Uterus (tissue), 2 donors: ENCODE measurements at regions not wholly inside any gene's neighbourhood (a gene's known extent, or its start where the extent isn't known, plus 50 kb on each side); places are given as distances from the start of the nearest gene placed in this dataset.

Experiments used
- CTCF ChIP-seq, 4 experiments: fragments of 200-600 bp in 2 of 4; fragments of 450-650 bp in 2 of 4; sonication (generic) in 2 of 4; IDR thresholded peaks; one replicate each; pipeline ENCODE4 v1.5.1; 2016 to 2019; ENCODE audit warnings: antibody characterized with exemption in 4 of 4, mild to moderate bottlenecking in 2 of 4, moderate library complexity in 1 of 4
- POLR2A ChIP-seq, 2 donors: fragments of 450-650 bp; IDR thresholded peaks; one replicate each; pipeline ENCODE4 v1.6.1; 2016; ENCODE audit warnings: antibody characterized with exemption in 2 of 2, mild to moderate bottlenecking in 1 of 2, moderate library complexity in 1 of 2

GRCh38 chr14:28867571-28867970 lies 101.0 kb downstream of the FOXG1 start:
- TF ChIP-seq CTCF (IDR thresholded peaks at IDR 0.05): no peak
- no peak for TF ChIP-seq POLR2A (IDR thresholded peaks at IDR 0.05)
